Panc1 (cell line): ENCODE measurements at regions not wholly inside any gene's neighbourhood (a gene's known extent, or its start where the extent isn't known, plus 50 kb on each side); places are given as distances from the start of the nearest gene placed in this dataset.

Experiments used
- ATAC-seq: fragments of 200-7000 bp; cut with Tn5 transposase; 2 replicates; pipeline ENCODE4 v1.9.1; 2020; ENCODE audit warnings: mild to moderate bottlenecking, moderate library complexity
- BruUV-seq: library from RNA; stranded (reverse); fragments of 400-500 nt; replicated peaks from 2 replicates; lab custom pipeline; 2021; lab: Mats Ljungman, UMichigan
- CTCF ChIA-PET: fragments of 300-600 bp; sonication (Branson Sonifier 250); formaldehyde crosslinking; loops from one replicate; lab custom pipeline; 2022; ENCODE audit warnings: antibody characterized with exemption; lab: Charles Lee
- POLR2A ChIA-PET: fragments of 300-600 bp; sonication (Branson Sonifier 250); formaldehyde crosslinking; loops from one replicate; lab custom pipeline; 2022; ENCODE audit warnings: antibody characterized with exemption; lab: Charles Lee
- DNase-seq: peaks from one replicate; pipeline ENCODE4 v3.0.0-alpha.2; 2010; ENCODE audit warnings: low read depth, low spot score
- H3K27ac ChIP-seq: 2 replicates; pipeline ENCODE4 v1.5.1; 2011; ENCODE audit warnings: mild to moderate bottlenecking, low read length, inconsistent platforms
- H3K27me3 ChIP-seq: fragments of 200-500 bp; sonication (Bioruptor generic); 2 replicates; pipeline ENCODE4 v1.6.0; 2014; ENCODE audit warnings: low read length, inconsistent platforms; ENCODE audit not compliant: control insufficient read depth, insufficient read depth
- H3K36me3 ChIP-seq: fragments of 200-500 bp; sonication (Bioruptor generic); 2 replicates; pipeline ENCODE4 v1.5.1; 2014; ENCODE audit warnings: inconsistent platforms, mild to moderate bottlenecking, low read length, moderate library complexity; ENCODE audit not compliant: control insufficient read depth, insufficient read depth
- H3K4me1 ChIP-seq: 2 replicates; pipeline ENCODE4 v1.5.1; 2011; ENCODE audit warnings: inconsistent platforms, mild to moderate bottlenecking, low read length, moderate library complexity; ENCODE audit not compliant: control insufficient read depth, insufficient read depth
- H3K4me3 ChIP-seq, 2 experiments: 2 replicates each; pipeline ENCODE4 v1.5.1; 2011 to 2012; ENCODE audit warnings: low read depth in 2 of 2, low read length in 2 of 2, mild to moderate bottlenecking in 2 of 2, inconsistent platforms in 1 of 2, moderate library complexity in 1 of 2
- H3K9me3 ChIP-seq: fragments of 200-500 bp; sonication (Bioruptor generic); 2 replicates; pipeline ENCODE4 v1.5.1; 2014; ENCODE audit warnings: low read depth, mild to moderate bottlenecking, inconsistent platforms, low read length, moderate library complexity; ENCODE audit not compliant: control insufficient read depth, insufficient read depth
- POLR2AphosphoS5 ChIP-seq: IDR thresholded peaks from 2 replicates; pipeline ENCODE4 v1.6.1; 2012; ENCODE audit warnings: mild to moderate bottlenecking, low read depth, low read length, moderate library complexity
- REST ChIP-seq, 2 experiments: IDR thresholded peaks; 2 replicates each; pipeline ENCODE4 v1.6.1; 2011 to 2012; ENCODE audit warnings: low read depth in 2 of 2, control low read depth in 1 of 2, low read length in 1 of 2, mild to moderate bottlenecking in 1 of 2, moderate library complexity in 1 of 2; ENCODE audit not compliant: insufficient read depth in 1 of 2
- SIN3A ChIP-seq: IDR thresholded peaks from 2 replicates; pipeline ENCODE4 v1.6.1; 2012; ENCODE audit warnings: low read depth, mild to moderate bottlenecking, low read length, moderate library complexity, borderline replicate concordance; ENCODE audit not compliant: insufficient read depth
- TCF7L2 ChIP-seq: IDR thresholded peaks from 2 replicates; pipeline ENCODE4 v1.6.1; 2011; ENCODE audit warnings: mild to moderate bottlenecking, low read depth, low read length, inconsistent platforms
- in situ Hi-C: cut with HindIII; loops from 2 replicates; pipeline ENCODE4 v1.10.0; 2016; ENCODE audit warnings: low sequenced_read_pairs, low pct_unique_long_range_greater_than_20kb
- intact Hi-C: fragments of 100-400 bp; cut with micrococcal nuclease; formaldehyde crosslinking; loops from one replicate; pipeline ENCODE4 v1.10.0; 2022; ENCODE audit not compliant: unreplicated experiment
- TF ChIP-seq, protein P1 (sequence below): fragments of 450-650 bp; IDR thresholded peaks from 2 replicates; pipeline ENCODE4 v1.5.1; 2017; ENCODE audit warnings: mild to moderate bottlenecking

DNA sequence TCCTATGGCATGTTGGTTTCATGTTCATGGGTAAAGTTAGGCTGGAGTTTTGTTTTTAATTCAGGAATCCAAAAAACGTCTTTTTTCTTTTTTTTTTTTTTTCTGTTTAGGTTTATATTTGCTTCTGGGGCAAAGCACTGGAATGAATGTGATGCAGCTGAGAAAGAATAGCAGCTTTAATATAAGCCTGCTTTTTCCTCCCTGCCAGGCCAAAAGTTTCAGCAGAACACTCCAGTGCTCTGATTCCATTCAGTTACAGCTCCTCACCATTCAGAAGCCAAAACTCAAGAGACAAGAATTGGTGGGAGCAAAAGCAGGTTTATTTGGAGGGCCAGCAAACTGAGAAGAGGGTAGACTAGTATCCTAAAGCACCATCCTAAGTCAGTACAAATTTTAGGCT lies 102.7 kb upstream of the PELI1 start:
- TF ChIP-seq TCF7L2, result no peak
- TF ChIP-seq SIN3A, result no peak
- TF ChIP-seq, protein P1, sequence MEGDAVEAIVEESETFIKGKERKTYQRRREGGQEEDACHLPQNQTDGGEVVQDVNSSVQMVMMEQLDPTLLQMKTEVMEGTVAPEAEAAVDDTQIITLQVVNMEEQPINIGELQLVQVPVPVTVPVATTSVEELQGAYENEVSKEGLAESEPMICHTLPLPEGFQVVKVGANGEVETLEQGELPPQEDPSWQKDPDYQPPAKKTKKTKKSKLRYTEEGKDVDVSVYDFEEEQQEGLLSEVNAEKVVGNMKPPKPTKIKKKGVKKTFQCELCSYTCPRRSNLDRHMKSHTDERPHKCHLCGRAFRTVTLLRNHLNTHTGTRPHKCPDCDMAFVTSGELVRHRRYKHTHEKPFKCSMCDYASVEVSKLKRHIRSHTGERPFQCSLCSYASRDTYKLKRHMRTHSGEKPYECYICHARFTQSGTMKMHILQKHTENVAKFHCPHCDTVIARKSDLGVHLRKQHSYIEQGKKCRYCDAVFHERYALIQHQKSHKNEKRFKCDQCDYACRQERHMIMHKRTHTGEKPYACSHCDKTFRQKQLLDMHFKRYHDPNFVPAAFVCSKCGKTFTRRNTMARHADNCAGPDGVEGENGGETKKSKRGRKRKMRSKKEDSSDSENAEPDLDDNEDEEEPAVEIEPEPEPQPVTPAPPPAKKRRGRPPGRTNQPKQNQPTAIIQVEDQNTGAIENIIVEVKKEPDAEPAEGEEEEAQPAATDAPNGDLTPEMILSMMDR, result no peak
- TF ChIP-seq POLR2AphosphoS5, result no peak
- TF ChIP-seq REST (IDR thresholded peaks at IDR 0.05; ENCODE audit: insufficient read depth in 1 of 2, low read depth in 2 of 2, low read length in 1 of 2), result no peak
- CTCF ChIA-PET, result no interaction called here
- DNase-seq, result no peak

DNA sequence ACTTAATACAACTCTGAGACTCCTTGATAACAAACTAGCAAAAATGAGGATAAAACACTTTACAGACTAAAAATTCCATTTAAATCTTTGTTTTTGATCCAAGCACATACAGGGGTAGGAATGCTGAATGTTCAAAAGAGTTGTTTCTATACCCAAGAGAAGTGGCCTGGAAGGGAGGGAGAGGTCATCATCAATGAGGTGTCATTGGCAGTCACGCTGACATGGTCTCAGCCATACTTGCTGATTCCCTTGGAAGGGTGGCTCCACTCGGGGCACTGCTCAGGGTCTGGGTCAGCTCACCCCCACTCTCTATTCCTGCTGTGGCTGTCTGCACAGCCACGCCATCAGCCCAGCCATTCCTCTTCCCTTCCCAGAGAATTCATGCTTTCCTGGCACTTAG lies 105.2 kb upstream of the PELI1 start:
- in situ Hi-C loops, result no loop called here
- no peaks in the 10 kb centered on the region for H3K9me3 ChIP-seq
- no peaks in the 10 kb centered on the region for H3K36me3 ChIP-seq
- H3K27ac ChIP-seq, result no peak overlapping the region
- no peak for TF ChIP-seq REST (IDR thresholded peaks at IDR 0.05; ENCODE audit: insufficient read depth in 1 of 2, low read depth in 2 of 2, low read length in 1 of 2)
- DNase-seq, result no peak
- H3K4me1 ChIP-seq, result no peaks in the 10 kb centered on the region
- CTCF ChIA-PET, result no interaction called here
- peaks cover 4% of the 10 kb centered on the region; the same call in 1 of the 2 replicates for H3K27me3 ChIP-seq
- POLR2A ChIA-PET, result no interaction called here
- no TSS peak for BruUV-seq
- H3K4me3 ChIP-seq, result no peak overlapping the region
- intact Hi-C loops, result no loop called here
- no peak for ATAC-seq

More for the DNA sequence above, 102.7 kb upstream of the PELI1 start:
- H3K36me3 ChIP-seq, result no peaks in the 10 kb centered on the region
- no peak overlapping the region for H3K27ac ChIP-seq
- intact Hi-C loops, result no loop called here
- H3K27me3 ChIP-seq, result peaks cover 6% of the 10 kb centered on the region; the same call in 1 of the 2 replicates
- H3K9me3 ChIP-seq, result no peaks in the 10 kb centered on the region
- POLR2A ChIA-PET, result interaction anchor here (0.7 kb wide), 1 partner anchor 277 kb away, joined by 3 read pairs; no protein-coding TSS in a partner anchor
- H3K4me1 ChIP-seq, result no peaks in the 10 kb centered on the region
- no peak for ATAC-seq
- in situ Hi-C loops, result no loop called here
- no TSS peak for BruUV-seq
- no peak overlapping the region for H3K4me3 ChIP-seq
